GM12878 (cell line): ENCODE measurements at regions not wholly inside any gene's neighbourhood (a gene's known extent, or its start where the extent isn't known, plus 50 kb on each side); places are given as distances from the start of the nearest gene placed in this dataset.

Source experiments
- ASH2L ChIP-seq: fragments of 300-600, 200-600 bp; sonication (generic); IDR thresholded peaks from 2 replicates; pipeline ENCODE4 v1.6.1; 2017; ENCODE audit warnings: low read depth, mild to moderate bottlenecking, borderline replicate concordance
- CEBPB ChIP-seq, 2 experiments: fragments of 150-350 bp in 1 of 2; IDR thresholded peaks; 2 replicates each; pipeline ENCODE4 v1.6.1; 2012 to 2014; ENCODE audit warnings: low read depth in 2 of 2, low read length in 2 of 2, borderline replicate concordance in 1 of 2, inconsistent platforms in 1 of 2
- PAX5 ChIP-seq: IDR thresholded peaks from 2 replicates; pipeline ENCODE4 v1.6.1; 2011; ENCODE audit warnings: low read depth, low read length, borderline replicate concordance
- PAX8 ChIP-seq: fragments of 450-650 bp; IDR thresholded peaks from 2 replicates; pipeline ENCODE4 v1.6.1; 2017; ENCODE audit warnings: mild to moderate bottlenecking, moderate library complexity
- RAD51 ChIP-seq: fragments of 450-650 bp; IDR thresholded peaks from 2 replicates; pipeline ENCODE4 v1.6.1; 2016; ENCODE audit warnings: moderate library complexity, mild to moderate bottlenecking, inconsistent platforms
- RB1 ChIP-seq: fragments of 450-650 bp; formaldehyde crosslinking; IDR thresholded peaks from 2 replicates; pipeline ENCODE4 v1.6.1; 2017; ENCODE audit warnings: mild to moderate bottlenecking, borderline replicate concordance
- SREBF2 ChIP-seq: IDR thresholded peaks from 2 replicates; pipeline ENCODE4 v1.6.1; 2012; ENCODE audit warnings: mild to moderate bottlenecking, low read length
- TCF12 ChIP-seq: IDR thresholded peaks from 2 replicates; pipeline ENCODE4 v1.6.1; 2011; ENCODE audit warnings: low read depth, mild to moderate bottlenecking, low read length
- TF ChIP-seq, protein P1 (sequence below): fragments of 450-650 bp; IDR thresholded peaks from 2 replicates; pipeline ENCODE4 v1.6.1; 2016; ENCODE audit warnings: mild to moderate bottlenecking, moderate library complexity, borderline replicate concordance
- TF ChIP-seq, protein P2 (sequence below): IDR thresholded peaks from 2 replicates; pipeline ENCODE4 v1.6.1; 2011; ENCODE audit warnings: borderline replicate concordance, low read depth, mild to moderate bottlenecking, moderate library complexity, low read length; ENCODE audit not compliant: insufficient read depth, poor library complexity, severe bottlenecking

DNA sequence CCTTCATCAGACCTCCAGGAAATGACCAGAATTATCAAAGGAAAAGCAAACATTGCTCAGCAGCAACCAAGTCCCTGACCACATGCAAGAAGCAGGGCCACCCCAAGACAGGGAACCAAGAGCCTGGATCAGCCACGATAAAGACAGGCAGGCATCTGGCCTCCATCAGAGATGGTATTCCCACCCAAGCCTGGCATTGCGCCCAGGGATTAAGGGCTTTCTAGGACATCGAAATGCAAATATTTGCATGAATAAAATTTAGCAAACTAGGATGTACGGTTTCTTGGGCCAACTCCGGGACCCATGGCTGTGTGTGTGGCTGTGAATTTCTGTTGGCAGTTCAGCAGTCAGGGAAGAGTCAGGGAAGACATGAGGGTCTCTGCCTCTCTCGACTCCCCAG, 241.4 kb upstream of the DYNLRB2 start (continued):
- TF ChIP-seq, protein P1, sequence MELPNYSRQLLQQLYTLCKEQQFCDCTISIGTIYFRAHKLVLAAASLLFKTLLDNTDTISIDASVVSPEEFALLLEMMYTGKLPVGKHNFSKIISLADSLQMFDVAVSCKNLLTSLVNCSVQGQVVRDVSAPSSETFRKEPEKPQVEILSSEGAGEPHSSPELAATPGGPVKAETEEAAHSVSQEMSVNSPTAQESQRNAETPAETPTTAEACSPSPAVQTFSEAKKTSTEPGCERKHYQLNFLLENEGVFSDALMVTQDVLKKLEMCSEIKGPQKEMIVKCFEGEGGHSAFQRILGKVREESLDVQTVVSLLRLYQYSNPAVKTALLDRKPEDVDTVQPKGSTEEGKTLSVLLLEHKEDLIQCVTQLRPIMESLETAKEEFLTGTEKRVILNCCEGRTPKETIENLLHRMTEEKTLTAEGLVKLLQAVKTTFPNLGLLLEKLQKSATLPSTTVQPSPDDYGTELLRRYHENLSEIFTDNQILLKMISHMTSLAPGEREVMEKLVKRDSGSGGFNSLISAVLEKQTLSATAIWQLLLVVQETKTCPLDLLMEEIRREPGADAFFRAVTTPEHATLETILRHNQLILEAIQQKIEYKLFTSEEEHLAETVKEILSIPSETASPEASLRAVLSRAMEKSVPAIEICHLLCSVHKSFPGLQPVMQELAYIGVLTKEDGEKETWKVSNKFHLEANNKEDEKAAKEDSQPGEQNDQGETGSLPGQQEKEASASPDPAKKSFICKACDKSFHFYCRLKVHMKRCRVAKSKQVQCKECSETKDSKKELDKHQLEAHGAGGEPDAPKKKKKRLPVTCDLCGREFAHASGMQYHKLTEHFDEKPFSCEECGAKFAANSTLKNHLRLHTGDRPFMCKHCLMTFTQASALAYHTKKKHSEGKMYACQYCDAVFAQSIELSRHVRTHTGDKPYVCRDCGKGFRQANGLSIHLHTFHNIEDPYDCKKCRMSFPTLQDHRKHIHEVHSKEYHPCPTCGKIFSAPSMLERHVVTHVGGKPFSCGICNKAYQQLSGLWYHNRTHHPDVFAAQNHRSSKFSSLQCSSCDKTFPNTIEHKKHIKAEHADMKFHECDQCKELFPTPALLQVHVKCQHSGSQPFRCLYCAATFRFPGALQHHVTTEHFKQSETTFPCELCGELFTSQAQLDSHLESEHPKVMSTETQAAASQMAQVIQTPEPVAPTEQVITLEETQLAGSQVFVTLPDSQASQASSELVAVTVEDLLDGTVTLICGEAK = no peak
- TF ChIP-seq PAX8 (no peak), RB1 (no peak), TCF12 (no peak), CEBPB (IDR thresholded peaks at IDR 0.05; ENCODE audit: borderline replicate concordance in 1 of 2, low read depth in 2 of 2, low read length in 2 of 2) (no peak), PAX5 (no peak), RAD51 (no peak), ASH2L (no peak), SREBF2 (no peak)
- TF ChIP-seq, protein P2, sequence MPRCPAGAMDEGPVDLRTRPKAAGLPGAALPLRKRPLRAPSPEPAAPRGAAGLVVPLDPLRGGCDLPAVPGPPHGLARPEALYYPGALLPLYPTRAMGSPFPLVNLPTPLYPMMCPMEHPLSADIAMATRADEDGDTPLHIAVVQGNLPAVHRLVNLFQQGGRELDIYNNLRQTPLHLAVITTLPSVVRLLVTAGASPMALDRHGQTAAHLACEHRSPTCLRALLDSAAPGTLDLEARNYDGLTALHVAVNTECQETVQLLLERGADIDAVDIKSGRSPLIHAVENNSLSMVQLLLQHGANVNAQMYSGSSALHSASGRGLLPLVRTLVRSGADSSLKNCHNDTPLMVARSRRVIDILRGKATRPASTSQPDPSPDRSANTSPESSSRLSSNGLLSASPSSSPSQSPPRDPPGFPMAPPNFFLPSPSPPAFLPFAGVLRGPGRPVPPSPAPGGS = no peak
- TF ChIP-seq, all 136 proteins: peak for 0
